ENCODE measurements at regions not wholly inside any gene's neighbourhood (a gene's known extent, or its start where the extent isn't known, plus 50 kb on each side); places are given as distances from the start of the nearest gene placed in this dataset.

- Histone ChIP-seq H3K9me2 (ENCODE audit: insufficient read depth) (no peaks in the 10 kb centered on the region), H3K27ac (no peak overlapping the region), H3K4me3 (no peak overlapping the region), H3K4me1 (replicated peaks; ENCODE audit: insufficient read depth) (no peaks in the 10 kb centered on the region), H2AFZ (no peak overlapping the region), H3K27me3 (ENCODE audit: insufficient read depth, low read depth) (peaks cover 80% of the 10 kb centered on the region), H3K79me2 (ENCODE audit: low read depth) (no peaks in the 10 kb centered on the region), H4K20me1 (ENCODE audit: insufficient read depth) (no peaks in the 10 kb centered on the region), H3K4me2 (no peak overlapping the region), H3K9me3 (ENCODE audit: insufficient read depth, low read depth) (no peaks in the 10 kb centered on the region), H3K36me3 (ENCODE audit: low read depth) (no peaks in the 10 kb centered on the region), H3F3A (ENCODE audit: insufficient read depth, low read depth) (no peaks in the 10 kb centered on the region)
- ChIA-PET POLR2A (ENCODE audit: unreplicated experiment) (no interaction called here), CTCF (no interaction called here)
- BruUV-seq (replicated peaks), result no TSS peak
- DNase-seq, result no peak
- TF ChIP-seq CTCF (conservative IDR thresholded peaks at IDR 0.05), result no peak
- no peak for TF ChIP-seq EZH2 (IDR thresholded peaks at IDR 0.05; ENCODE audit: low read depth)
- intact Hi-C loops (cut with micrococcal nuclease; ENCODE audit: unreplicated experiment), result no loop called here
Measured at GRCh38 chr17:79182176-79183042, 107.8 kb downstream of the ENGASE start.

- no peaks in the 10 kb centered on the region for H3K79me2 ChIP-seq (ENCODE audit: low read depth)
- no peaks in the 10 kb centered on the region for H3K4me1 ChIP-seq (replicated peaks; ENCODE audit: insufficient read depth)
- DNase-seq, result no peak
- H3K27me3 ChIP-seq (ENCODE audit: insufficient read depth, low read depth), result peaks cover 82% of the 10 kb centered on the region
- H3K36me3 ChIP-seq (ENCODE audit: low read depth), result no peaks in the 10 kb centered on the region
- H3K9me3 ChIP-seq (ENCODE audit: insufficient read depth, low read depth), result no peaks in the 10 kb centered on the region
- no peaks in the 10 kb centered on the region for H3F3A ChIP-seq (ENCODE audit: insufficient read depth, low read depth)
- intact Hi-C loops (cut with micrococcal nuclease; ENCODE audit: unreplicated experiment), result no loop called here
- BruUV-seq (replicated peaks), result no TSS peak
- ChIA-PET POLR2A (ENCODE audit: unreplicated experiment) (no interaction called here), CTCF (no interaction called here)
- no peak overlapping the region for H2AFZ ChIP-seq
- H3K4me3 ChIP-seq, result no peak overlapping the region
- H3K9me2 ChIP-seq (ENCODE audit: insufficient read depth), result no peaks in the 10 kb centered on the region
- no peak overlapping the region for H3K27ac ChIP-seq
- no peaks in the 10 kb centered on the region for H4K20me1 ChIP-seq (ENCODE audit: insufficient read depth)
- TF ChIP-seq CTCF (conservative IDR thresholded peaks at IDR 0.05) (no peak), EZH2 (IDR thresholded peaks at IDR 0.05; ENCODE audit: low read depth) (no peak)
- no peak overlapping the region for H3K4me2 ChIP-seq
Measured at GRCh38 chr17:79180358-79181005, 105.9 kb downstream of the ENGASE start.

- H3K4me3 ChIP-seq, result no peak overlapping the region
- ChIA-PET CTCF (no interaction called here), POLR2A (ENCODE audit: unreplicated experiment) (interaction anchor here (0.6 kb wide), 1 partner anchor 1412 kb away, joined by 4 read pairs; no protein-coding TSS in a partner anchor)
- no peak overlapping the region for H3K27ac ChIP-seq
- no peaks in the 10 kb centered on the region for H3F3A ChIP-seq (ENCODE audit: insufficient read depth, low read depth)
- no peaks in the 10 kb centered on the region for H3K79me2 ChIP-seq (ENCODE audit: low read depth)
- H3K27me3 ChIP-seq (ENCODE audit: insufficient read depth, low read depth), result peaks cover 83% of the 10 kb centered on the region
- BruUV-seq (replicated peaks), result no TSS peak
- no peak for DNase-seq
- no peak overlapping the region for H3K4me2 ChIP-seq
- H3K9me2 ChIP-seq (ENCODE audit: insufficient read depth), result no peaks in the 10 kb centered on the region
- no peaks in the 10 kb centered on the region for H3K4me1 ChIP-seq (replicated peaks; ENCODE audit: insufficient read depth)
- intact Hi-C loops (cut with micrococcal nuclease; ENCODE audit: unreplicated experiment), result no loop called here
- no peak overlapping the region for H2AFZ ChIP-seq
- H3K36me3 ChIP-seq (ENCODE audit: low read depth), result no peaks in the 10 kb centered on the region
- no peaks in the 10 kb centered on the region for H4K20me1 ChIP-seq (ENCODE audit: insufficient read depth)
- H3K9me3 ChIP-seq (ENCODE audit: insufficient read depth, low read depth), result no peaks in the 10 kb centered on the region
- no peak for TF ChIP-seq EZH2 (IDR thresholded peaks at IDR 0.05; ENCODE audit: low read depth)
Measured at GRCh38 chr17:79179334-79179733, 104.7 kb downstream of the ENGASE start.
